ENCODE measurements at regions not wholly inside any gene's neighbourhood (a gene's known extent, or its start where the extent isn't known, plus 50 kb on each side); places are given as distances from the start of the nearest gene placed in this dataset.

- ATAC-seq (no peak), DNase-seq (no peak)
- intact Hi-C loops (cut with DNase I, micrococcal nuclease) = no loop called here
- Mint-ChIP-seq H3K27ac (no peak overlapping the region), H3K4me3 (no peak overlapping the region), H3K9me3 (ENCODE audit: low read depth) (no peaks in the 10 kb centered on the region), H3K4me1 (no peaks in the 10 kb centered on the region), H3K36me3 (ENCODE audit: low read depth) (no peaks in the 10 kb centered on the region), H3K27me3 (no peaks in the 10 kb centered on the region)
- ChIA-PET POLR2A (no interaction called here), CTCF (no interaction called here)
Measured at GRCh38 chr4:102157984-102158383, 187.3 kb downstream of the SLC39A8 start.

- ChIA-PET POLR2A (no interaction called here), CTCF (no interaction called here)
- intact Hi-C loops (cut with DNase I, micrococcal nuclease) = no loop called here
Measured at GRCh38 chr4:102153391-102153790, 191.9 kb downstream of the SLC39A8 start.

DNA sequence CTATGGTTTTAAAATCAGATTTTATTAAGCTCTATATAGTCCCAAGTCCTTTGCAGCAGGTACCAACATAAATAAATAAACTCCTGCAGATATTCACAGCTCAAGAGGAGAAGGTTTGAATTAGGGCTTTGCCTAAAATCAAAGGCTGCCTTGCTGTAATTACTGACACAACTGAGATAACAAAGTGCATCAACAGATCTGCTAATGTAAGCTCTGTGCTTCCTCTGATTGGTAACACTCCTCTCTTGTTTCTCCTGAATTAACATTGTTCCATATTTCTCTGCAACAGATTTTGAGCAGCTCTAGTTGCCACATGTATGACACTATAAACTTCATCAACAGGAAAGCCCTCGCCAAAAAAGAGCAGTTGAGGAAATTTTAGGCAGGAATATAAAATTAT is 193.6 kb downstream of the SLC39A8 start:
- Mint-ChIP-seq H3K4me1 (no peaks in the 10 kb centered on the region), H3K9me3 (ENCODE audit: low read depth) (no peaks in the 10 kb centered on the region), H3K27me3 (no peaks in the 10 kb centered on the region), H3K36me3 (ENCODE audit: low read depth) (no peaks in the 10 kb centered on the region), H3K4me3 (no peak overlapping the region), H3K27ac (no peak overlapping the region)
- ChIA-PET CTCF (interaction anchor here (0.6 kb wide), 1 partner anchor 616 kb away, joined by 3 read pairs; no protein-coding TSS in a partner anchor), POLR2A (no interaction called here)
- DNase-seq (no peak), ATAC-seq (no peak)
- intact Hi-C loops (cut with DNase I, micrococcal nuclease) = no loop called here

More at GRCh38 chr4:102153391-102153790, 191.9 kb downstream of the SLC39A8 start:
- H3K4me1 Mint-ChIP-seq = no peaks in the 10 kb centered on the region
- H3K27me3 Mint-ChIP-seq = no peaks in the 10 kb centered on the region
- H3K4me3 Mint-ChIP-seq = no peak overlapping the region
- no peaks in the 10 kb centered on the region for H3K36me3 Mint-ChIP-seq (ENCODE audit: low read depth)
- no peaks in the 10 kb centered on the region for H3K9me3 Mint-ChIP-seq (ENCODE audit: low read depth)
- H3K27ac Mint-ChIP-seq = no peak overlapping the region
- no peak for ATAC-seq
- no peak for DNase-seq

DNA sequence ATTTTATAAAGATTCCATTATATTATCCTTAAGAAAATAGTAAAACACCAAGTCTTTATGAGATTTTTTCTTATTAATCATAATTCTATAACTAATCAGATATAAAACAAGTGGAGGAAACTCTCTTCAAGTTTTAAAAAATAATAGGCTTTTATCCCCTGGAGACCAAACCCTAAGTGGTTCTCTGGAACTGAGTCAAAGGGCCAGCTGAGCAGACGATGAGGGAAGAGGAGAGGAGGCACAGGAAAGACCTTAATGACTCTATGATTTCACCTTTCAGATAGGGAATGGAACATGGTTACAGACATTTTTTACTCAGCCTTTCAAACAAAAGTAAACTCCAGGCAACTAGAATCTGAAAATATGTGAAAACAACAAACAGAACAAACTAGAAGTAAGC is 201.8 kb downstream of the SLC39A8 start:
- POLR2A ChIA-PET = no interaction called here
- intact Hi-C loops (cut with DNase I, micrococcal nuclease) = no loop called here
- ATAC-seq (no peak), DNase-seq (no peak)
- Mint-ChIP-seq H3K27me3 (no peaks in the 10 kb centered on the region), H3K9me3 (ENCODE audit: low read depth) (no peaks in the 10 kb centered on the region), H3K4me3 (no peak overlapping the region), H3K36me3 (ENCODE audit: low read depth) (no peaks in the 10 kb centered on the region), H3K27ac (no peak overlapping the region), H3K4me1 (no peaks in the 10 kb centered on the region)
- CTCF ChIA-PET = no interaction called here

DNA sequence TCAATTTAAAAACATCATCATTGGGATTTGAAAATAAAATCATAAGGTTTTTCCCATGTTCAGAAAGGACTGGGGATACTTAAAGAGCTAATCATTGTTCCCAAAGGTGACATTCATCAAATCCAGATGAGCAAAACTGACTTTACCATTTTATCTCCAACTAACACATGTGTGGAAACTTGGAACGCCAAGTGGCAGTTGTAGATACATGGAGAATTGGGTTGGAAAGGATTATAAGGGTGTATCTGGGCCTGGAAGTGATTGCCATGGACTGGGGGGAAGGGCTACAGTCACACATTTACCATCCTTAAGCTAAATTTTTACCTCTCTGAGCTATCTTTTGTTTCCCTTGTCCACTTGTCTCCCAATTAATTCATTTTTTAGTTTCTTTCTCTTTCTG is 203.4 kb downstream of the SLC39A8 start:
- Mint-ChIP-seq H3K4me3 (no peak overlapping the region), H3K27me3 (no peaks in the 10 kb centered on the region), H3K36me3 (ENCODE audit: low read depth) (no peaks in the 10 kb centered on the region), H3K27ac (no peak overlapping the region), H3K4me1 (no peaks in the 10 kb centered on the region), H3K9me3 (ENCODE audit: low read depth) (no peaks in the 10 kb centered on the region)
- POLR2A ChIA-PET = no interaction called here
- DNase-seq = no peak
- ATAC-seq = no peak
- intact Hi-C loops (cut with DNase I, micrococcal nuclease) = no loop called here
- CTCF ChIA-PET = no interaction called here

- H3K4me1 Mint-ChIP-seq = no peaks in the 10 kb centered on the region
- no peak overlapping the region for H3K4me3 Mint-ChIP-seq
- POLR2A ChIA-PET = no interaction called here
- ATAC-seq (no peak), DNase-seq (no peak)
- CTCF ChIA-PET = no interaction called here
- H3K9me3 Mint-ChIP-seq (ENCODE audit: low read depth) = no peaks in the 10 kb centered on the region
- H3K27me3 Mint-ChIP-seq = no peaks in the 10 kb centered on the region
- no peaks in the 10 kb centered on the region for H3K36me3 Mint-ChIP-seq (ENCODE audit: low read depth)
- intact Hi-C loops (cut with DNase I, micrococcal nuclease) = no loop called here
- H3K27ac Mint-ChIP-seq = no peak overlapping the region
Measured at GRCh38 chr4:102139932-102140331, 205.3 kb downstream of the SLC39A8 start.

- ChIA-PET CTCF (interaction anchor here (0.7 kb wide), 1 partner anchor 31 kb away, joined by 3 read pairs; no protein-coding TSS in a partner anchor), POLR2A (no interaction called here)
- H3K4me3 Mint-ChIP-seq = no peak overlapping the region
- intact Hi-C loops (cut with DNase I, micrococcal nuclease) = no loop called here
- DNase-seq (no peak), ATAC-seq (no peak)
- H3K9me3 Mint-ChIP-seq (ENCODE audit: low read depth) = no peaks in the 10 kb centered on the region
- no peaks in the 10 kb centered on the region for H3K27me3 Mint-ChIP-seq
- H3K36me3 Mint-ChIP-seq (ENCODE audit: low read depth) = no peaks in the 10 kb centered on the region
- H3K27ac Mint-ChIP-seq = no peak overlapping the region
- H3K4me1 Mint-ChIP-seq = no peaks in the 10 kb centered on the region
Measured at GRCh38 chr4:102139132-102139573, 206.1 kb downstream of the SLC39A8 start.

DNA sequence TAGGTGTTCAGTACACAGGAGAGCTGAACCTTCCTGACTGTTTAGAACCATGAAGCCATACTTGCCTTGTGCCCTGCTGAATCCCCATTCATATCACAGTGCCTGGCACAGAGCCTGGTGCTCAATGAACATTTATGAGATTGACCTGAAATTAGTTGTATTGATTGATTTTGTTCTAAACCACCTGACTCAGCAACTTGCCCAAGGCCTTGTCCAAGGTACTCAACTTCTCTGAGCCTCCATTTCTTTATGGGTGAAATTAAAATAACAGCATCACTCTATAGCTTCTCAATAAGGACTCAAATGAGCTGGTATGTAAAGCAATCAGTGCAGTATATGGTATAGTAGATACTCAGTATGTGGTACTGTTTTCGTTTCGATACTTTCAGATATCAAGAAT is 208.1 kb downstream of the SLC39A8 start:
- no peak overlapping the region for H3K27ac Mint-ChIP-seq
- no peaks in the 10 kb centered on the region for H3K36me3 Mint-ChIP-seq (ENCODE audit: low read depth)
- no peak overlapping the region for H3K4me3 Mint-ChIP-seq
- no peaks in the 10 kb centered on the region for H3K4me1 Mint-ChIP-seq
- no peaks in the 10 kb centered on the region for H3K9me3 Mint-ChIP-seq (ENCODE audit: low read depth)
- DNase-seq = no peak
- H3K27me3 Mint-ChIP-seq = no peaks in the 10 kb centered on the region
- POLR2A ChIA-PET = no interaction called here
- ATAC-seq = no peak
- intact Hi-C loops (cut with DNase I, micrococcal nuclease) = no loop called here
- CTCF ChIA-PET = interaction anchor here (1.1 kb wide), 1 partner anchor 44 kb away, joined by 3 read pairs; no protein-coding TSS in a partner anchor

DNA sequence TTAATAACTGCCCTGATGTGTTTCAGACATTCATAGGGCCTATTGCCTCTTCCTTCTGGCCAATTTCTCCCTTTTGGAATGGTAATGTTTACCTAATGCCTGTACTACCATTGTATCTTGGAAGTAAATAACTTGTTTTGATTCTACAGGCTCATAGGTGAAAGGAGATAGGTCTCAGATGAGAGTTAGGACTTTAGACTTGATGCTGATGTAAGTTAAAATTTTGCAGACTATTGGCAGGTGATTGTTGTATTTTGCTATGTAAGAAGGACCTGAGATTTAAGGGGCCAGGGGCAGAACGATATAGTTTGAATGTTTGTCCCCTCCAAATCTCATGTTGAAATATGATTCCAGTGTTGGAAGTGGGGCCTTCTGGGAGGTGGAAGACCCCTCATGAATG is 215.5 kb downstream of the SLC39A8 start:
- H3K27me3 Mint-ChIP-seq = no peaks in the 10 kb centered on the region
- no peak overlapping the region for H3K4me3 Mint-ChIP-seq
- H3K27ac Mint-ChIP-seq = no peak overlapping the region
- POLR2A ChIA-PET = no interaction called here
- intact Hi-C loops (cut with DNase I, micrococcal nuclease) = no loop called here
- H3K4me1 Mint-ChIP-seq = no peaks in the 10 kb centered on the region
- peaks cover 5% of the 10 kb centered on the region for H3K9me3 Mint-ChIP-seq (ENCODE audit: low read depth)
- no peaks in the 10 kb centered on the region for H3K36me3 Mint-ChIP-seq (ENCODE audit: low read depth)
- CTCF ChIA-PET = no interaction called here
- ATAC-seq = no peak
- no peak for DNase-seq
